ENCODE measurements at regions not wholly inside any gene's neighbourhood (a gene's known extent, or its start where the extent isn't known, plus 50 kb on each side); places are given as distances from the start of the nearest gene placed in this dataset.

GRCh38 chr10:60570272-60570865 is 180.7 kb upstream of the ANK3 start:
- H3K27me3 ChIP-seq (ENCODE audit: control insufficient read depth in 2 of 2, insufficient read depth in 2 of 2, low read length in 2 of 2) = peaks cover 0 to 7% of the 10 kb centered on the region in 2 experiments; a peak in 2 of 5 replicates
- in situ Hi-C loops (cut with MboI) = no loop called here
- H2AFZ ChIP-seq (ENCODE audit: low read depth, low read length) = no peak overlapping the region
- no peaks in the 10 kb centered on the region for H4K20me1 ChIP-seq (replicated peaks; ENCODE audit: control insufficient read depth, insufficient read depth, low read length)
- H3K79me2 ChIP-seq (ENCODE audit: control insufficient read depth, insufficient read depth, low read length) = no peaks in the 10 kb centered on the region
- intact Hi-C loops (cut with micrococcal nuclease) = no loop called here
- H3K4me1 ChIP-seq (replicated peaks in 1 of 2; ENCODE audit: control insufficient read depth in 2 of 2, insufficient read depth in 2 of 2, low read length in 2 of 2) = no peaks in the 10 kb centered on the region
- ChIA-PET POLR2A (no interaction called here), CTCF (ENCODE audit: low intra/inter-chr PET ratio) (no interaction called here)
- H3K36me3 ChIP-seq (ENCODE audit: control insufficient read depth, insufficient read depth, low read length) = no peaks in the 10 kb centered on the region
- no peak overlapping the region for H3K9ac ChIP-seq (ENCODE audit: insufficient read depth in 1 of 2, low read depth in 2 of 2, low read length in 2 of 2)
- no peaks in the 10 kb centered on the region for H3K9me1 ChIP-seq (ENCODE audit: control insufficient read depth, insufficient read depth, low read length)
- no peak for ATAC-seq
- TF ChIP-seq HSF4 (CRISPR knock-in tag; IDR thresholded peaks at IDR 0.05; ENCODE audit: borderline replicate concordance) (no peak), CREB5 (CRISPR knock-in tag; IDR thresholded peaks at IDR 0.05) (no peak), LEF1 (IDR thresholded peaks at IDR 0.05) (no peak), POU5F1 (IDR thresholded peaks at IDR 0.05; ENCODE audit: borderline replicate concordance, low read depth, low read length, partially characterized antibody) (no peak), SMAD4 (CRISPR knock-in tag; conservative IDR thresholded peaks at IDR 0.05) (no peak), ZNF551 (CRISPR knock-in tag; IDR thresholded peaks at IDR 0.05) (no peak), MAZ (CRISPR knock-in tag; conservative IDR thresholded peaks at IDR 0.05 in 1 of 2, IDR thresholded peaks at IDR 0.05 in 1 of 2) (no peak), FUS (optimal IDR thresholded peaks at IDR 0.05; ENCODE audit: low read depth, low read length) (no peak), TRIM28 (IDR thresholded peaks at IDR 0.05) (no peak)
- FAIRE-seq = no peak
- H3K27ac ChIP-seq (ENCODE audit: extremely low read depth, low read depth, low read length) = no peak overlapping the region
- no peaks in the 10 kb centered on the region for H3K9me3 ChIP-seq (replicated peaks; ENCODE audit: control insufficient read depth, insufficient read depth, low read depth, low read length)
- no TSS peak for BruUV-seq (replicated peaks)
- 0% methylated on average over 1 of the region's 1 CpG for WGBS (ENCODE audit: insufficient coverage, low coverage, missing lambda C conversion rate)
- no peak for DNase-seq (ENCODE audit: extremely low read depth in 1 of 4, low spot score in 3 of 4)
- no peak overlapping the region for H3K4me2 ChIP-seq (ENCODE audit: insufficient read depth, low read length)
- no peak overlapping the region for H3K4me3 ChIP-seq
